Dendritic cell treated with granulocyte-macrophage colony-stimulating factor and Interleukin-4, amounts not matched to agents 40 ng/mL and 50 ng/mL, for 4 days (primary cell): ENCODE measurements at regions not wholly inside any gene's neighbourhood (a gene's known extent, or its start where the extent isn't known, plus 50 kb on each side); places are given as distances from the start of the nearest gene placed in this dataset.
"Not testable (repeated sequence)": the region's sequence is repeated elsewhere in the genome, so short reads cannot be mapped to it uniquely, and the experiment has no call there.

Experiments used
- H3K27ac Mint-ChIP-seq: one replicate; pipeline ENCODE4 v1.8.0; 2022; ENCODE audit warnings: mild to moderate bottlenecking, mixed read lengths
- H3K27me3 Mint-ChIP-seq: one replicate; pipeline ENCODE4 v1.8.0; 2022; ENCODE audit warnings: mild to moderate bottlenecking, mixed read lengths
- H3K36me3 Mint-ChIP-seq: one replicate; pipeline ENCODE4 v1.8.0; 2022; ENCODE audit warnings: low read depth, mixed read lengths
- H3K4me1 Mint-ChIP-seq: one replicate; pipeline ENCODE4 v1.8.0; 2022; ENCODE audit warnings: low read depth, mixed read lengths
- H3K4me3 Mint-ChIP-seq: one replicate; pipeline ENCODE4 v1.8.0; 2022; ENCODE audit warnings: mild to moderate bottlenecking, moderate library complexity, mixed read lengths
- H3K9me3 Mint-ChIP-seq: one replicate; pipeline ENCODE4 v1.8.0; 2022; ENCODE audit warnings: mixed read lengths
- intact Hi-C: fragments of 100-400 bp; cut with micrococcal nuclease; formaldehyde crosslinking; loops from one replicate; pipeline ENCODE4 v1.15.0; 2022

DNA sequence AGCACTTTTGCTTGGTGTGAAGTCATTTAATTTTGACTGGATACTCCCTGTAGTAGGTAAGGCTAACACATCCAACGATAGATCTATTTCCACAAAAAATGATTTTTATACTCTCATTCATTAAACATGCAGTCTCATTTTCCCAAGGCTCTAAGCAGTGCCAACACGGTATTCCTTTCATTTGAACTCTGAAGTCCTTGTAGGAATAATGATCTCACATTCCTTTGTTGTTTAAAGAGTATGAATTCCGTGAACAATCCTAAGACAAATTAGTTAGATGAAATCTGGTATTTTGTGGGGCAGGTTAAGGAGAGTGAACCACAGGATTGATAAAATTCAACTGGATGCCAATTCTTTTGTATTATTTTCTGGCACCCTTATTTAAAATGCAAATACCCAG lies 66.6 kb downstream of the LACC1 start:
- intact Hi-C loops, result loop anchor here (10.0 kb wide), 1 partner anchor 219 kb away; no protein-coding TSS in a partner anchor
- Mint-ChIP-seq H3K9me3 (peaks cover 14% of the 10 kb centered on the region), H3K27me3 (peaks cover 85% of the 10 kb centered on the region), H3K27ac (no peak overlapping the region), H3K4me1 (no peaks in the 10 kb centered on the region), H3K36me3 (no peaks in the 10 kb centered on the region), H3K4me3 (no peak overlapping the region)

DNA sequence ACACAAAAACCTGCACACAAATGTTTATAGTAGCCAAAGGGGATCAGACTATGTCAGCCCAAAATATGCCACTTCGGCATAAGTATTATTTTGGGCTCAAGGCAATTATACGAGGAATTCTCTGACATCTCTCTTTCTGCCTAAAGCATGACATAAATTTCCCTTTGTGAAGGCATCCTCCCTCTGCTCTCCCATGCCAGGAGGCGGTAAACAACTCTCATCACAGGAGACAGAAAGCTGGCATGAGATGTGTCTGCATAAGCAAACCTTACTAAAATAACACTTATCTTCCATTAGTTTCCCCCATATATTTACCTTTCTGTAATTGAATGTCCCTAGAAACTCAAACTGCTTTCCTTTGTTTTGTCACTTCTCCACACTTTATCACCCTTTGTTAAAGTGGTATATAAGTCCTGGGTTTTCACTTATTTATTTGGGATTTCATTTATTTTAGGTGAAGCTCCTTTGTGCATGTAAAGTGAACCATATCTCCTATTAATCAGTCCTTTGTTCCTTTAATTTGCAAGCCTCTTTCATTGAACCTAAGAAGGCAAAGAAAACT lies 68.3 kb downstream of the LACC1 start:
- intact Hi-C loops, result loop anchor here (10.0 kb wide), 1 partner anchor 217 kb away; no protein-coding TSS in a partner anchor
- H3K4me1 Mint-ChIP-seq, result no peaks in the 10 kb centered on the region
- H3K4me3 Mint-ChIP-seq, result no peak overlapping the region
- H3K27ac Mint-ChIP-seq, result no peak overlapping the region
- no peaks in the 10 kb centered on the region for H3K36me3 Mint-ChIP-seq
- H3K9me3 Mint-ChIP-seq, result peaks cover 14% of the 10 kb centered on the region
- peaks cover 84% of the 10 kb centered on the region for H3K27me3 Mint-ChIP-seq

DNA sequence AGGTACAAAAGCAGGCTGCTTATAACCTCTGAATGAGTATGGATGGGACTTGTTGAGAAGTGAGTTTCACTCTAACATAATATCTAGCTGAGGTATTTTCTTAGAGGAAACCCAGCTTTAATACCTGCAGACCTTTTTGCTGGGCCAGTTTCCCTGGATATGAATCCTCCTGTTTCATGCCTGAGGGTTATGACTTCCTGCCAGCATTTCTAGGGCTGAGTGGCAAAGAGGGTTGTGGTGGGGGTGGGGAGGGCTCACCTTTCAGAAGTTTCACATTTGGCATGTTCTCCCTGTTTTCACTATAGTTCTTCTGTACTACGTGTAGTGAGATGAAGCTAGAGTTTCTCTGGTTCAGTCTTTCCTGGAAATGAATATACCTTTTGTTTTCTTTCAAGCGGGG lies 73.7 kb downstream of the LACC1 start:
- H3K27me3 Mint-ChIP-seq, result peaks cover 68% of the 10 kb centered on the region
- H3K27ac Mint-ChIP-seq, result no peak overlapping the region
- peaks cover 6% of the 10 kb centered on the region for H3K9me3 Mint-ChIP-seq
- no peak overlapping the region for H3K4me3 Mint-ChIP-seq
- intact Hi-C loops, result no loop called here
- no peaks in the 10 kb centered on the region for H3K36me3 Mint-ChIP-seq
- no peaks in the 10 kb centered on the region for H3K4me1 Mint-ChIP-seq

DNA sequence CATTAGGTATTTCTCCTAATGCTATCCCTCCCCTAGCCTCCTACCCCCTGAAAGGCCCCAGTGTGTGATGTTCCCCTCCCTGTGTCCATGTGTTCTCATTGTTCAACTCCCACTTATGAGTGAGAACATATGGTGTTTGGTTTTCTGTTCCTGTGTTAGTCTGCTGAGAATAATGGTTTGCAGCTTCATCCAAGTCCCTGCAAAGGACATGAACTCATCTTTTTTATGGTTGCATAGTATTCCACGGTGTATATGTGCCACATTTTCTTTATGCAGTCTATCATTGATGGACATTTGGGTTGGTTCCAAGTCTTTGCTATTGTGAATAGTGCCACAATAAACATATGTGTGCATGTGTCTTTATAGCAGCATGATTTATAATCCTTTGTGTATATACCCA lies 77.3 kb downstream of the LACC1 start:
- H3K9me3 Mint-ChIP-seq, H3K36me3 Mint-ChIP-seq, H3K27ac Mint-ChIP-seq, H3K4me3 Mint-ChIP-seq, H3K4me1 Mint-ChIP-seq, intact Hi-C loops: not testable (repeated sequence)
- peaks cover 64% of the 10 kb centered on the region for H3K27me3 Mint-ChIP-seq

DNA sequence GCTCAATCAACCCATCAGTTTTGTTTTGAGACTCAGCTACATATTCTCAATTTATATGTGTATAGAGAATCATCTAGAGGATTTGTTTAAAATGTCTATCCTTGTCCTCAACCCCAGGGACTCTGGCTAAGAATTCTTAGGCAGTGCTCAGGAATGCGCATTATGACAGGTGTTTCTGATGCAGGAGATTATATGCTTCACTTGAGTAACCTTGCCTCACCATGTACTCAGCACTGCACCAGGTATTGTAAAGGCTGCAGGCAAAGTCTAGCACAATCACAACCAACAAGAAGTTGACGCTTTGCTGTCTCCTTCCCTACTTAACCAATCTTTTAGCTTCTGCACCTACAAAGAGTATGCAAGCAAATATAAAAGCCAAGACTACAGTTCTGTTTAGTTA lies 79.6 kb downstream of the LACC1 start:
- no peaks in the 10 kb centered on the region for H3K36me3 Mint-ChIP-seq
- no peaks in the 10 kb centered on the region for H3K4me1 Mint-ChIP-seq
- intact Hi-C loops, result no loop called here
- H3K4me3 Mint-ChIP-seq, result no peak overlapping the region
- peaks cover 62% of the 10 kb centered on the region for H3K27me3 Mint-ChIP-seq
- H3K27ac Mint-ChIP-seq, result no peak overlapping the region
- H3K9me3 Mint-ChIP-seq, result no peaks in the 10 kb centered on the region

DNA sequence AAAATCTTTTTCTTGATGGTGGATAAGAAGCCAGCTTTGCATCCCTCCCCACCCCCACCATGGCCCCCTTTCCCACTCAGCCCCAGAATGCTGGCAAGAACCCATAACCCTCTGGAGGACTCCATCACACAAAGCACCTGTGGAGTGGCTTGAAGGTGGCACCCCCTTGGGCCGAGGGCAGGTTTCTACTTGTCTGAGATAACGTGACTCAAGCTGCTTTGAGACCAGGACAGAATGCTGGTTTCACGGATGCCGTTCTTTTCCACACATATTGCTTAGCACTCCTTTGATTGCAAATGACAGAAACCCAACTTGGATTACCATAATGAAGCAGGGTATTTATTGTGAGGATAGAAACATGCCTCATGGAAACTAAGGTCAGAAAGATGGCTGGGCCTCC lies 82.2 kb downstream of the LACC1 start:
- no peak overlapping the region for H3K27ac Mint-ChIP-seq
- no peaks in the 10 kb centered on the region for H3K9me3 Mint-ChIP-seq
- intact Hi-C loops, result no loop called here
- no peaks in the 10 kb centered on the region for H3K36me3 Mint-ChIP-seq
- H3K4me3 Mint-ChIP-seq, result no peak overlapping the region
- peaks cover 63% of the 10 kb centered on the region for H3K27me3 Mint-ChIP-seq
- peaks cover 4% of the 10 kb centered on the region for H3K4me1 Mint-ChIP-seq

DNA sequence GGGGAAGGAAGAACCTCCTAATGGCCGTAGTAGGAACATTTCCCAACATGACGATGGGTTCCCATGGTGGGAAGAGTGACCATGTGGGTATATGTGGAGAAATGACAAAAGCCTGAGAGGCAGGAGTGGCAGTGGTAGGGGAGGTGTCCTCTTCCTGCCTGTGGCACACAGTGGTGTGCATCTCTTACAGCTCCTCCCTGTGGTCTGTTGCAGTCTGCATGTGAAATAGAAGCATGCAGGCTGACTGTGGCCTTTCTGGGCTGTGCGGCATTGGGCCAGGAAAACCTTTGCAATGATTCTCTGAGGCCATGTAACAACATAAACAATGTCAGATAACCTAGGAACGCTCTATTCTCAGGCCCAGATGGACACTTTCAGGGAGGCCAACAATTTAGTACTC lies 84.0 kb downstream of the LACC1 start:
- Mint-ChIP-seq H3K4me3 (no peak overlapping the region), H3K36me3 (no peaks in the 10 kb centered on the region), H3K4me1 (peaks cover 4% of the 10 kb centered on the region), H3K27me3 (peaks cover 54% of the 10 kb centered on the region), H3K9me3 (peaks cover 2% of the 10 kb centered on the region), H3K27ac (no peak overlapping the region)
- intact Hi-C loops, result no loop called here

DNA sequence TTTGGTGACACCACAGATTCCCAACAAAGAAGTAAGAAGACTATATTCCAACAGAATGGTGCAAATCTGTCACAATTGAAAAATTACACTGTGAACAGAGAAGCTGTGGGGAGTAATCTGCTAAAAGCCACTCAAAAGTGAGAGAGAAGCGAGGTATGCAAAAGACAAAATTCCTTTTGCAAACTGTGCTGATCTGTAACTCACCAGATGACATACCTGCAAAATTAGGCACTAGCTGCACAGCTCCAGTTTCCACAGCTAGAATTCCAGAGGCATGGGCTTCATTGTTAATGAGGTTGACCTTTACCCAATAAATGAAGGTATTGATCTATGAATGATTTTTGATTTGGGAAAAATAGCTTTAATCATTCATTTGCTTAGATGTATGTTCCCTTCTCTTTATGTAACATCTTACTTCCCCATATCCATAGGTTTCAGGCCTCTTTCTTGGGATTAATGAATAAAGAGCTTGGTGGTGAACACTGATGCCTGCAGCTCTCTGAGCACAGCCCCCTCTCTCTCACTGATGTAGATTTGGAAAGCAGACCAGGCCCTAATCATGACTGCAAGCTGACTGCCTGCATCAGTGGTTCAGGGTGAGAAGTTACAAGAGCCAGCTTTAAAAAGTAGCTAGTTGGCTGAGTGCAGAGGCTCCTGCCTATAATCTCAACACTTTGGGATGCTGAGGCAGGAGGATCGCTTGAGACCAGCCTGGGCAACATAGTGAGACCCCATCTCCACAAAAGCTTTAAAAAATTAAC lies 85.2 kb downstream of the LACC1 start:
- peaks cover 4% of the 10 kb centered on the region for H3K4me1 Mint-ChIP-seq
- no peak overlapping the region for H3K4me3 Mint-ChIP-seq
- peaks cover 55% of the 10 kb centered on the region for H3K27me3 Mint-ChIP-seq
- intact Hi-C loops, result no loop called here
- peaks cover 14% of the 10 kb centered on the region for H3K9me3 Mint-ChIP-seq
- no peak overlapping the region for H3K27ac Mint-ChIP-seq
- no peaks in the 10 kb centered on the region for H3K36me3 Mint-ChIP-seq

DNA sequence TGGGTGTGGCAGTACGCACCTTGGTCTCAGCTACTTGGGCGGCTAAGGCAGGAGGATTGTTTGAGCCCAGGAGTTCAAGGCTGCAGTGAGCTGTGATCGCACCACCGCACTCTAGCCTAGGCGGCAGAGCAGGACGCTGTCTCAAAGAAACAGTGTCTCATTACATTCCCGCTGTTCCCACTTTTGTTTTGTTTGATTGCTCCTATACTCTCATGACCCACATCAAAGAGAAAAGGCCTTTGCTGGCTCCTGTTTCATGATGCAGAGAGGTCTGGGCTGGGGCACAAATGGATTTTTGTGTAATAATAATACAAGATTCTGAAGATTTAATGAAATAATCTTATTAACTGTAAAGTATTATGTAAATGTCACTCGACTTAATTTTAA lies 85.7 kb downstream of the LACC1 start:
- intact Hi-C loops, result no loop called here
- Mint-ChIP-seq H3K27me3 (peaks cover 55% of the 10 kb centered on the region), H3K27ac (no peak overlapping the region), H3K36me3 (no peaks in the 10 kb centered on the region), H3K4me1 (peaks cover 4% of the 10 kb centered on the region), H3K9me3 (peaks cover 19% of the 10 kb centered on the region), H3K4me3 (no peak overlapping the region)

DNA sequence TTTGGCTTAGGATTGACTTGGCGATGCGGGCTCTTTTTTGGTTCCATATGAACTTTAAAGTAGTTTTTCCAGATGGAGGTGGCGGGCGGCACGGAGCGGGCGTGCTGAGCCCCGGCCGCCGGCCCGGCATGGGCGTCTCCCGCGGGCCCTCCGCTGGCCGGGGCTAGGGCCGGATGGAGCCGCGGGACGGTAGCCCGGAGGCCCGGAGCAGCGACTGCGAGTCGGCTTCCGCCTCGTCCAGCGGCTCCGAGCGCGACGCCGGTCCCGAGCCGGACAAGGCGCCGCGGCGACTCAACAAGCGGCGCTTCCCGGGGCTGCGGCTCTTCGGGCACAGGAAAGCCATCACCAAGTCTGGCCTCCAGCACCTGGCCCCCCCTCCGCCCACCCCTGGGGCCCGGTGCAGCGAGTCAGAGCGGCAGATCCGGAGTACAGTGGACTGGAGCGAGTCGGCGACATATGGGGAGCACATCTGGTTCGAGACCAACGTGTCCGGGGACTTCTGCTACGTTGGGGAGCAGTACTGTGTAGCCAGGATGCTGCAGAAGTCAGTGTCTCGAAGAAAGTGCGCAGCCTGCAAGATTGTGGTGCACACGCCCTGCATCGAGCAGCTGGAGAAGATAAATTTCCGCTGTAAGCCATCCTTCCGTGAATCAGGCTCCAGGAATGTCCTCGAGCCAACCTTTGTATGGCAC lies 88.7 kb downstream of the LACC1 start:
- not testable (repeated sequence) for H3K4me1 Mint-ChIP-seq

DNA sequence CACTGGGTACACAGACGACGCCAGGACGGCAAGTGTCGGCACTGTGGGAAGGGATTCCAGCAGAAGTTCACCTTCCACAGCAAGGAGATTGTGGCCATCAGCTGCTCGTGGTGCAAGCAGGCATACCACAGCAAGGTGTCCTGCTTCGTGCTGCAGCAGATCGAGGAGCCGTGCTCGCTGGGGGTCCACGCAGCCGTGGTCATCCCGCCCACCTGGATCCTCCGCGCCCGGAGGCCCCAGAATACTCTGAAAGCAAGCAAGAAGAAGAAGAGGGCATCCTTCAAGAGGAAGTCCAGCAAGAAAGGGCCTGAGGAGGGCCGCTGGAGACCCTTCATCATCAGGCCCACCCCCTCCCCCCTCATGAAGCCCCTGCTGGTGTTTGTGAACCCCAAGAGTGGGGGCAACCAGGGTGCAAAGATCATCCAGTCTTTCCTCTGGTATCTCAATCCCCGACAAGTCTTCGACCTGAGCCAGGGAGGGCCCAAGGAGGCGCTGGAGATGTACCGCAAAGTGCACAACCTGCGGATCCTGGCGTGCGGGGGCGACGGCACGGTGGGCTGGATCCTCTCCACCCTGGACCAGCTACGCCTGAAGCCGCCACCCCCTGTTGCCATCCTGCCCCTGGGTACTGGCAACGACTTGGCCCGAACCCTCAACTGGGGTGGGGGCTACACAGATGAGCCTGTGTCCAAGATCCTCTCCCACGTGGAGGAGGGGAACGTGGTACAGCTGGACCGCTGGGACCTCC lies 89.4 kb downstream of the LACC1 start:
- H3K36me3 Mint-ChIP-seq, H3K4me1 Mint-ChIP-seq, H3K27ac Mint-ChIP-seq, intact Hi-C loops, H3K4me3 Mint-ChIP-seq: not testable (repeated sequence)
- Mint-ChIP-seq H3K27me3 (peaks cover 29% of the 10 kb centered on the region), H3K9me3 (peaks cover 27% of the 10 kb centered on the region)

More for the DNA sequence above, 88.7 kb downstream of the LACC1 start:
- intact Hi-C loops, H3K27ac Mint-ChIP-seq, H3K36me3 Mint-ChIP-seq, H3K4me3 Mint-ChIP-seq: not testable (repeated sequence)
- peaks cover 27% of the 10 kb centered on the region for H3K9me3 Mint-ChIP-seq
- peaks cover 35% of the 10 kb centered on the region for H3K27me3 Mint-ChIP-seq

DNA sequence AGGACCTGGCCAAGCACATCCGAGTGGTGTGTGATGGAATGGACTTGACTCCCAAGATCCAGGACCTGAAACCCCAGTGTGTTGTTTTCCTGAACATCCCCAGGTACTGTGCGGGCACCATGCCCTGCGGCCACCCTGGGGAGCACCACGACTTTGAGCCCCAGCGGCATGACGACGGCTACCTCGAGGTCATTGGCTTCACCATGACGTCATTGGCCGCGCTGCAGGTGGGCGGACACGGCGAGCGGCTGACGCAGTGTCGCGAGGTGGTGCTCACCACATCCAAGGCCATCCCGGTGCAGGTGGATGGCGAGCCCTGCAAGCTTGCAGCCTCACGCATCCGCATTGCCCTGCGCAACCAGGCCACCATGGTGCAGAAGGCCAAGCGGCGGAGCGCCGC lies 90.2 kb downstream of the LACC1 start:
- Mint-ChIP-seq H3K9me3 (peaks cover 27% of the 10 kb centered on the region), H3K27me3 (peaks cover 22% of the 10 kb centered on the region)
- H3K4me1 Mint-ChIP-seq, H3K36me3 Mint-ChIP-seq, H3K4me3 Mint-ChIP-seq, intact Hi-C loops, H3K27ac Mint-ChIP-seq: not testable (repeated sequence)

DNA sequence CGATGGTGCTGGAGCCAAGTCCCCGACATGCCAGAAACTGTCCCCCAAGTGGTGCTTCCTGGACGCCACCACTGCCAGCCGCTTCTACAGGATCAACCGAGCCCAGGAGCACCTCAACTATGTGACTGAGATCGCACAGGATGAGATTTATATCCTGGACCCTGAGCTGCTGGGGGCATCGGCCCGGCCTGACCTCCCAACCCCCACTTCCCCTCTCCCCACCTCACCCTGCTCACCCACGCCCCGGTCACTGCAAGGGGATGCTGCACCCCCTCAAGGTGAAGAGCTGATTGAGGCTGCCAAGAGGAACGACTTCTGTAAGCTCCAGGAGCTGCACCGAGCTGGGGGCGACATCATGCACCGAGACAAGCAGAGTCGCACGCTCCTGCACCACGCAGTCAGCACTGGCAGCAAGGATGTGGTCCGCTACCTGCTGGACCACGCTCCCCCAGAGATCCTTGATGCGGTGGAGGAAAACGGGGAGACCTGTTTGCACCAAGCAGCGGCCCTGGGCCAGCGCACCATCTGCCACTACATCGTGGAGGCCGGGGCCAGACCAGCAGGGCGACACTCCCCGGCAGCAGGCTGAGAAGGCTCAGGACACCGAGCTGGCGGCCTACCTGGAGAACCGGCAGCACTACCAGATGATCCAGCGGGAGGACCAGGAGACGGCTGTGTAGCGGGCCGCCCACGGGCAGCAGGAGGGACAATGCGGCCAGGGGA lies 91.0 kb downstream of the LACC1 start:
- H3K36me3 Mint-ChIP-seq, intact Hi-C loops, H3K4me3 Mint-ChIP-seq, H3K4me1 Mint-ChIP-seq, H3K27ac Mint-ChIP-seq: not testable (repeated sequence)
- Mint-ChIP-seq H3K9me3 (peaks cover 28% of the 10 kb centered on the region), H3K27me3 (peaks cover 16% of the 10 kb centered on the region)
